MCF 10A (cell line): ENCODE measurements at regions not wholly inside any gene's neighbourhood (a gene's known extent, or its start where the extent isn't known, plus 50 kb on each side); places are given as distances from the start of the nearest gene placed in this dataset.

ENCODE experiments used
- BruUV-seq: library from RNA; stranded (reverse); fragments of 400-500 nt; replicated peaks from 2 replicates; lab custom pipeline; 2021; lab: Mats Ljungman, UMichigan
- CTCF ChIA-PET: fragments of 300-600 bp; sonication (Branson Sonifier 250); formaldehyde crosslinking; extraction: SDS; loops from one replicate; lab custom pipeline; 2021; ENCODE audit warnings: antibody characterized with exemption, inconsistent platforms; lab: Yijun Ruan, JAX
- POLR2A ChIA-PET: fragments of 300-600, 350-650 bp; sonication (Branson Sonifier 250); formaldehyde crosslinking; extraction: SDS; loops from one replicate; lab custom pipeline; 2020; ENCODE audit warnings: antibody characterized with exemption, inconsistent platforms; lab: Yijun Ruan, JAX
- DNase-seq: peaks from one replicate; pipeline ENCODE4 v3.0.0-alpha.2; 2018; ENCODE audit not compliant: unreplicated experiment
- H3K27ac Mint-ChIP-seq: one replicate; pipeline ENCODE4 v1.8.0; 2022; ENCODE audit warnings: mild to moderate bottlenecking, low read depth, mixed read lengths; ENCODE audit not compliant: unreplicated experiment
- H3K27me3 Mint-ChIP-seq: one replicate; pipeline ENCODE4 v1.8.0; 2022; ENCODE audit warnings: mixed read lengths; ENCODE audit not compliant: insufficient read depth, unreplicated experiment
- H3K36me3 Mint-ChIP-seq: one replicate; pipeline ENCODE4 v1.8.0; 2022; ENCODE audit warnings: mild to moderate bottlenecking, moderate library complexity, mixed read lengths; ENCODE audit not compliant: insufficient read depth, unreplicated experiment
- H3K4me1 Mint-ChIP-seq: one replicate; pipeline ENCODE4 v1.8.0; 2022; ENCODE audit warnings: mixed read lengths; ENCODE audit not compliant: insufficient read depth, unreplicated experiment
- H3K4me3 Mint-ChIP-seq: one replicate; pipeline ENCODE4 v1.8.0; 2022; ENCODE audit warnings: mild to moderate bottlenecking, moderate library complexity, mixed read lengths; ENCODE audit not compliant: unreplicated experiment
- H3K9me3 Mint-ChIP-seq: one replicate; pipeline ENCODE4 v1.8.0; 2022; ENCODE audit warnings: mixed read lengths; ENCODE audit not compliant: unreplicated experiment
- intact Hi-C: fragments of 100-400 bp; cut with micrococcal nuclease; formaldehyde crosslinking; loops from 2 replicates; pipeline ENCODE4 v1.14.1; 2022
- TF ChIP-seq, protein P1 (sequence below): fragments of 200-600 bp; IDR thresholded peaks from one replicate; pipeline ENCODE4 v1.8.0; 2022; ENCODE audit warnings: antibody characterized with exemption, mild to moderate bottlenecking; ENCODE audit not compliant: unreplicated experiment

- ChIA-PET CTCF (interaction anchor here (0.6 to 6.3 kb wide), 3 partner anchors 13 to 1144 kb away, joined by 3 to 62 read pairs (median 5); no protein-coding TSS in a partner anchor), POLR2A (interaction anchor here (1.0 kb wide), 1 partner anchor 10 kb away, joined by 3 read pairs; no protein-coding TSS in a partner anchor)
- Mint-ChIP-seq H3K27me3 (no peaks in the 10 kb centered on the region), H3K9me3 (no peaks in the 10 kb centered on the region), H3K4me1 (no peaks in the 10 kb centered on the region), H3K27ac (no peak overlapping the region), H3K36me3 (no peaks in the 10 kb centered on the region), H3K4me3 (no peak overlapping the region)
- intact Hi-C loops: no loop called here
- BruUV-seq: no TSS peak
- TF ChIP-seq, protein P1, sequence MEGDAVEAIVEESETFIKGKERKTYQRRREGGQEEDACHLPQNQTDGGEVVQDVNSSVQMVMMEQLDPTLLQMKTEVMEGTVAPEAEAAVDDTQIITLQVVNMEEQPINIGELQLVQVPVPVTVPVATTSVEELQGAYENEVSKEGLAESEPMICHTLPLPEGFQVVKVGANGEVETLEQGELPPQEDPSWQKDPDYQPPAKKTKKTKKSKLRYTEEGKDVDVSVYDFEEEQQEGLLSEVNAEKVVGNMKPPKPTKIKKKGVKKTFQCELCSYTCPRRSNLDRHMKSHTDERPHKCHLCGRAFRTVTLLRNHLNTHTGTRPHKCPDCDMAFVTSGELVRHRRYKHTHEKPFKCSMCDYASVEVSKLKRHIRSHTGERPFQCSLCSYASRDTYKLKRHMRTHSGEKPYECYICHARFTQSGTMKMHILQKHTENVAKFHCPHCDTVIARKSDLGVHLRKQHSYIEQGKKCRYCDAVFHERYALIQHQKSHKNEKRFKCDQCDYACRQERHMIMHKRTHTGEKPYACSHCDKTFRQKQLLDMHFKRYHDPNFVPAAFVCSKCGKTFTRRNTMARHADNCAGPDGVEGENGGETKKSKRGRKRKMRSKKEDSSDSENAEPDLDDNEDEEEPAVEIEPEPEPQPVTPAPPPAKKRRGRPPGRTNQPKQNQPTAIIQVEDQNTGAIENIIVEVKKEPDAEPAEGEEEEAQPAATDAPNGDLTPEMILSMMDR: no peak
- DNase-seq: no peak
These were observed 90.2 kb upstream of the NFIA start for GRCh38 chr1:60992165-60992564.

- H3K4me1 Mint-ChIP-seq: no peaks in the 10 kb centered on the region
- no peaks in the 10 kb centered on the region for H3K27me3 Mint-ChIP-seq
- H3K36me3 Mint-ChIP-seq: no peaks in the 10 kb centered on the region
- DNase-seq: no peak
- TF ChIP-seq, protein P1: no peak
- CTCF ChIA-PET: interaction anchor here (0.5 to 6.3 kb wide), 3 partner anchors 11 to 142 kb away, joined by 3 to 62 read pairs (median 3); no protein-coding TSS in a partner anchor
- POLR2A ChIA-PET: no interaction called here
- no peak overlapping the region for H3K27ac Mint-ChIP-seq
- intact Hi-C loops: no loop called here
- H3K9me3 Mint-ChIP-seq: no peaks in the 10 kb centered on the region
- H3K4me3 Mint-ChIP-seq: no peak overlapping the region
- no TSS peak for BruUV-seq
These were observed 91.7 kb upstream of the NFIA start for GRCh38 chr1:60990714-60991090.

GRCh38 chr1:60989749-60990713 lies 92.3 kb upstream of the NFIA start:
- peak; percentile 29 for DNase-seq
- H3K27ac Mint-ChIP-seq: no peak overlapping the region
- BruUV-seq: no TSS peak
- no peaks in the 10 kb centered on the region for H3K4me1 Mint-ChIP-seq
- no peak overlapping the region for H3K4me3 Mint-ChIP-seq
- TF ChIP-seq, protein P1: no peak
- ChIA-PET POLR2A (no interaction called here), CTCF (interaction anchor here (0.5 to 6.3 kb wide), 5 partner anchors 10 to 141 kb away, joined by 3 to 62 read pairs (median 3); no protein-coding TSS in a partner anchor)
- H3K36me3 Mint-ChIP-seq: no peaks in the 10 kb centered on the region
- H3K9me3 Mint-ChIP-seq: no peaks in the 10 kb centered on the region
- intact Hi-C loops: no loop called here
- H3K27me3 Mint-ChIP-seq: no peaks in the 10 kb centered on the region

- POLR2A ChIA-PET: interaction anchor here (0.5 to 0.6 kb wide), 2 partner anchors 93 to 293 kb away, joined by 3 read pairs; no protein-coding TSS in a partner anchor
- BruUV-seq: no TSS peak
- CTCF ChIA-PET: interaction anchor here (0.5 to 6.3 kb wide), 5 partner anchors 9 to 599 kb away, joined by 3 to 62 read pairs (median 3); no protein-coding TSS in a partner anchor
- Mint-ChIP-seq H3K4me1 (no peaks in the 10 kb centered on the region), H3K27ac (no peak overlapping the region), H3K9me3 (no peaks in the 10 kb centered on the region), H3K4me3 (no peak overlapping the region), H3K27me3 (no peaks in the 10 kb centered on the region), H3K36me3 (no peaks in the 10 kb centered on the region)
- no peak for DNase-seq
- intact Hi-C loops: no loop called here
- TF ChIP-seq, protein P1: no peak
These were observed 93.5 kb upstream of the NFIA start for GRCh38 chr1:60988891-60989290.
